Fibroblast of upper back skin (primary cell): ENCODE measurements at regions not wholly inside any gene's neighbourhood (a gene's known extent, or its start where the extent isn't known, plus 50 kb on each side); places are given as distances from the start of the nearest gene placed in this dataset.
"Not testable (repeated sequence)": the region's sequence is repeated elsewhere in the genome, so short reads cannot be mapped to it uniquely, and the experiment has no call there.

Experiments used
- DNase-seq: peaks from one replicate; pipeline ENCODE4 v3.0.0-alpha.2; 2013

DNA sequence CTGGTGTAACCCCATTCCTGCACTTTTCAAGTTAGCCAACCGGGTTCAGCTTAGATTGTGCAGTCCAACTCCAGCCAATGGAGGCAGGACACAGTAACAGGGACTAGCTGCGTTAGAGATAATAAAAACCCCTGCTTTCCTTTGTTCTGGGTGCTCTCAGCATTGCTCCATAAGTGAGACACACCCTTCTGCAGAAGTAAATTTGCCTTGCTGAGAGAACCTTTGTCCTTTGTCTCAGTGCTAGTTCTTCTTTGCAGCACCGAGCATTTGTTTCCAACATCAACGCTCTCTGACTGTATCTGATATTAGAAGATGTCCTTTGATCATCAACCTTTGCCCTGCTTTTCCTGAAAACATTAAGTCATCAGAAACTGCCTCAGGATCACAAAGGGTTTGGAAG is 169.5 kb upstream of the OR13F1 start:
- no peak for DNase-seq

DNA sequence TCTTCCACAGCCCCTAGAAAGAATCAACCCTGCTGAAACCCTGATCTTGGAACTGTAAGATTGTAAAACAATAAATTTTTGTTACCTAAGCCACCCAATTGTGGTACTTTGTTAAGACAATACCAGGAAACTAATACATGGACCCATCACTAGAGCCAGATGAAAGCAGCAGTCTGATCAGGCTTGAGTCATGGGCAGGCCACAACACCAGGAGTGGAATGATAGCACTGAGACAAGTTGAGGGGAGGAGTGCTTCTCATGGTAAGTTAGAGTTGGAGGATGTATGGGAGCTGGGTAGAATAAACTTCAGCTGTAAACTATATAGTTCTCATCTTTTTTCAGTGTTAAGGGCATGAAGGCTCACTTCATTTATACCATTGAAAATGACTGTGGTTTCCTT is 164.4 kb upstream of the OR13F1 start:
- no peak for DNase-seq

DNA sequence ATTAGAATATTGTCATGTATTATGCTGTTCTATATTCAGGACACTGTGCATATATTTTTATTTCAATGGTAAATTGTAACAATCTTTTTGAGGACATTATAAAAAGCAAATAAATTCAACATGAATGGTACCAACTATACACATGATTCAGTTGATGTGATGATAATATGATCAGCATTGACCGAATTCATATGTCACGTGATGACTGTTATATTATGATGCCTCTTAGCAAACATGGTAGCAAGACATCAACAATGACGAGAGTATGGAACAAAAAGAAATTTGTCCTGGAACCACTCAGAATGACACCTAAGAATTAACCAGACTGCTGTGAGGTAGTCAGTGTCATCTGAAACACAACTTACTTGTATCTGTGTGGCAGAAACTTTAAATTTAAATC is 161.5 kb upstream of the OR13F1 start:
- no peak for DNase-seq

DNA sequence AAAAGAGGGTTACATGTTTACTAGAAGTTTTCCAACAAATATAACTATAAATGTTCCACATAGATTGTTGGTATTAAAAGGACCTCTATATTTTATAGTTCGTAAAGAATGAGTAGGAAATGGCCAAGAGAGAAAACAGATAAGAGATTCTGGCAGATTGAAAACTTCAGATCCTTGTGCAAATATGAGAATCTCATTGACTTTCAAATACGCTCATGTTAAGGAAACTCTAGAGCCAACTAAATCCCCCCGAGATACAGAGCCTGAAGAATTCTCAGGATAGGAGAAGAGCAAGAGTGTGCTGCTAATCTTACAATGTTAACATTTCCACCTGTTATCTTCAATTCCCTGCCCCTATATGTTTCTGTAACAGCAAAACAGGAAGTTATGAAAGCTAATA is 159.0 kb upstream of the OR13F1 start:
- no peak for DNase-seq

- no peak for DNase-seq
Observed at GRCh38 chr9:104350541-104350940, 153.5 kb upstream of the OR13F1 start.

DNA sequence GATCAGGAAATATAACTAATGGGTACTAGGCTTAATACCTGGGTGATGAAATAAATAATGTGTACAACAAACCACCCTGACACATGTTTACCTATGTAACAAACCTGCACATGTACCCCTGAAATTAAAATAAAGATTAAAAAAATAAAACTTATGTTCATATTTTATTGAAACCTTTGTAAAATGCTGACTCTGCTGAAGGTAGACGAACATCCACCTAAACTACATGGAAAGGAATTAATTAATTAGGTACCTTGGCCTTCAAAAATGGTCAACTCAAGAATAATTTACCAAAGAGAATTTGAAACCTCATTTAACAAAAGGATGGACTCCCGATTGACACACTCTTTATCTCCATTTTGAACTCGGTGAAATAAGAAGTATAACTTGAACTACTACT is 152.3 kb upstream of the OR13F1 start:
- no peak for DNase-seq

GRCh38 chr9:104361207-104361606 is 142.9 kb upstream of the OR13F1 start:
- DNase-seq = no peak

DNA sequence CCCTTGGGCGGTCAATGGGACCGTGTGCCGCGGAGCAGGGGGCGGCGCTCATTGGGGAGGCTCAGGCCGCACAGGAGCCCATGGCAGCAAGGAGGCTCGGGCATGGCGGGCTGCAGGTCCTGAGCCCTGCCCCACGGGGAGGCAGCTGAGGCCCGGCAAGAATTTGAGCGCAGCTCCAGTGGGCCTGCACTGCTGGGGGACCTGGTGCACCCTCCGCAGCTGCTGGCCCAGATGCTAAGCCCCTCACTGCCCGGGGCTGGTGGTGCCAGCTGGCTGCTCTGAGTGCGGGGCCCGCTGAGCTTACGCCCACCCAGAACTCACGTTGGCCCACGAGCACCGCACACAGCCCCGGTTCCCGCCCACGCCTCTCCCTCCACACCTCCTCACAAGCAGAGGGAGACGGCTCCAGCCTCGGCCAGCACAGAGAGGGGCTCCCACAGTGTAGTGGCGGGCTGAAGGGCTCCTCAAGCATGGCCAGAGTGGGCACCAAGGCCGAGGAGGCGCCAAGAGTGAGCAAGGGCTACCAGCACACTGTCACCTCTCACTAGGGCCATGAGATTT is 141.1 kb upstream of the OR13F1 start:
- DNase-seq = no peak

- no peak for DNase-seq
Observed at GRCh38 chr9:104367507-104367906, 136.6 kb upstream of the OR13F1 start.

- DNase-seq = not testable (repeated sequence)
Observed at GRCh38 chr9:104368318-104368717, 135.7 kb upstream of the OR13F1 start.

- no peak for DNase-seq
Observed at GRCh38 chr9:104374711-104375110, 129.4 kb upstream of the OR13F1 start.

DNA sequence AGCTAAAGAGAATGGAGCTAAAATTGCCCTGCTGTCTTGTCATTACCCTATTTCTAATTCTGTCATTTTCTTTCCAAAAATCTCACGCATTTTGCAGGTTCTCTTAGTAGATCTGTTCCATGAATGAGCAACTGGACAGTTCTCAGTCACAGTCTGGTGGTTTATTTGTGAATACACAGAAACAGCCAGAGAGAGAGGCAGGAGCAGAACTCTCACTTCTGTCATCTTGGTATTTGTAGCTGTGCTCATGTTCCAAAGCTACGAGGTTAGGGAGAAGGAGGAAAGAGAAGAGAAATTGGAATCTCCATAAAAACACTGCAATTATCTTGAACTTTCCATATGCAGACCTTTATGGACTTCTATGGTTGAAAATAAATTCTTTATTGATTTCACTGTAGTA is 118.0 kb upstream of the OR13F1 start:
- no peak for DNase-seq

- peak; percentile 41 for DNase-seq
Observed at GRCh38 chr9:104386425-104387069, 117.5 kb upstream of the OR13F1 start.

GRCh38 chr9:104388071-104388470 is 116.0 kb upstream of the OR13F1 start:
- no peak for DNase-seq

DNA sequence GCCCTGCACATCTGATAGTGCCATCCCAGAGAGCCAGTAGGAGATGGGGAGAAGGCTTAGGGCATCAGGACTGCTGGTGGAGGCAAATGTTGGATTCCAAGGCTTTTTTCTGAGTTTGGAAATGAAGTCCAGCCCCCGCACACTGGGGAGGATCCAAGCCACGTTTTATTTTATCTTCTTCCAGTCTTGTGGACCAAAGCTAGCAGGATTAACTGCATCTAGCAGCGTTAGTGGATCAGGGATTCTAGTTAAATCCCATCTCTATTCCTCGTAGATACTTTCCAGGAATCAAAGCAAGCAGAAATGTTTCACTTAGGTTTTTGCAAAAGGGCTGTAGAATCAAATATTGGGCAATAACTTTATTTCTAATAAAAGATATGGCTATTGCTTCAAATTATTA is 114.7 kb upstream of the OR13F1 start:
- no peak for DNase-seq

DNA sequence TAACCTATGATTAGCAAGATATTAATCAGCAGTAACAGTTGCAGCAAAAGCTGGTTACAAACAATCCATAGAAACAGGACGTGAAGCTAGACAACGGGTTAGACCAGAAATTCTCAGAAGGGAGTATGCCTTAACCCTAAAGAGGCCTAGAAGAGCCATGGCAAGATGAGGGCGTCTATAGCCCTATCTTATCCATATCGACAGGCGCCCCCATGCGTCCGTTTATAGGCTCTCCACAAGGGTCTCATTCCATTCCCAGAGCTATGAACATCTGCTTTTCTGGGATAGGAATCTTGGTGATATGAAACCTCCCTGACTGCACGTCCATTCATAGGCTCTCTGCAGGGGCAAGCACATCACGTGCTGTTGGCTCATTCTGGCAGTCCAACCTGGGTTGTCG is 109.2 kb upstream of the OR13F1 start:
- DNase-seq = not testable (repeated sequence)

- no peak for DNase-seq
Observed at GRCh38 chr9:104412238-104412637, 91.8 kb upstream of the OR13F1 start.

GRCh38 chr9:104416470-104416869 is 87.6 kb upstream of the OR13F1 start:
- DNase-seq = no peak

DNA sequence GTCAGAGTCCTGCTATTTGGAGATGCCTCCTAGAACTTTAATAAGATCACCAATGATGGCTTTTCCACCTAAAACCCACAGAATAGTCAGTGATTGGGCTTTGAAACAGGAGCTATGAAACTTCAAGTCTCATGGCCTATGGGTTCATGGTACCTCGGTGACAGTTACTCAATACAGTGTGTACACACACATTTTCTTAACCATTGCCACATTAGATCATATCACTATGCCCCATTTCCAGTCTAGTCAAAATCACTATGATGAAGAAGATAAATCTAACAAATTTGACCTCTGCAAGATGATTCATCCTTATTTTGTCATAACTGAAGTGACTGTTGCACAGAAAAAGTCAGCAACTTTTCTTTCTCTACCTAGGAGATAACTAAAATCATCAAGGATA is 86.8 kb upstream of the OR13F1 start:
- no peak for DNase-seq

DNA sequence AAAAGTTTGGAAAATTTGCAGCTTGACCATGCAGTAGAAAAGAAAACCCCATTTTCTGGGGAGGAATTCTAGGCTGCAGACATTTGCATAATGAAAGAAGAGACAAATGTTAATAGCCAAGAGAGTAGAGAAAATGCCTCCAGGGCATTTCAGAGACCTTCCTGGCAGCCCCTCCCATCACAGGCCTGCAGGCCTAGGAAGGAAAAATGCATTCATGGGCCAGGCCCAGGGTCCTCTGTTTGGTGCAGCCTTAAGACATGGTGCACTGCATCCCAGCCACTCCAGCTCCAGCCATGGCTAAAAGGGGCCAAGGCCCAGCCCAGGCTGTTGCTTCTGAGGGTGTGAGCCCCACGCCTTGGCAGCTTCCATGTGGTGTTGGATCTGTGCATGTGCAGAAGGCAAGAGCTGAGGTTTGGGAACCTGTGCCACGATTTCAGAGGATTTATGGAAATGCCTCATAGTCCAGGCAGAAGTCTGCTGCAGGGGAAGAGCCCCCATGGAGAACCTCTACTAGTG is 75.0 kb upstream of the OR13F1 start:
- DNase-seq = no peak

DNA sequence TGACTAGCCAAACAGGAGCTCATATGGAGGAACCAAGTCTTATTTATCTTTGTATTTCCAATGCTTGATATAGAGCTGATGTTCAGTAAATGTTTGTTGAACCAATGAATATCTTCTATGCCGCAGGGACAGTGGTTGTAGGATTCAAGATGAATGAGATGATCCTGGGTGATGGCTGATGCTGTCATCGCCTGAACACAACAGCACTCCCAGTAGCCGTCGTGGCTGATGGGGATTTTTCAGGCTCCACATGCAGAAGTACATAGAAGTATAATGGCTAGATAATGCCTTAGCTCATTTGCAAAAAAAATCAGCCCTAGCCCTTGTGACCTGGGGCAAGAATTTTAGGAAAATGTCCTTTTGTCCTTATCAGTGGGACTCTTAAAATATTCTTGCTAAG is 69.0 kb upstream of the OR13F1 start:
- no peak for DNase-seq

DNA sequence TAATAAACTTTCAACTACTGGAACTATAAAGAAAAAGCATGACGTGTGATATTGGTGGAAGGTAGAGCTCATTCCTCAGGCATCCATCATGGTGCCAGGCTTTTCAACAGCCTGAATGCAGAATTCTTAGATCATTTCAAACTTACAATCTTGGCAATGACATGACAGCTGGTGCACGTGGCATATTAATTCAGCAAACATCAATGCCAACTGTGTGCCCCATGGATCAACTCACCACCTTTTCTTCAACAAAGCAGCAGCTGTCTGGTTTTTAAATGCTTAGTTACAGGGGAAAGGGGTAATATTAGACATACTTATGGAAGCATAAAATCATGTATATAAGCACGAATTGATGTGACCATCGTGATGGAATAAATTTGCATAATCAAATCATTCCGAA is 56.0 kb upstream of the OR13F1 start:
- no peak for DNase-seq
